Testis (tissue), 2 donors: ENCODE measurements at regions not wholly inside any gene's neighbourhood (a gene's known extent, or its start where the extent isn't known, plus 50 kb on each side); places are given as distances from the start of the nearest gene placed in this dataset.

Source experiments
- DNase-seq: peaks from one replicate; pipeline ENCODE4 v3.0.0-alpha.2; 2019
- H3K27ac ChIP-seq, 2 donors: fragments of 200-600 bp; sonication (generic); one replicate each; pipeline ENCODE4 v1.5.1; 2019
- H3K27me3 ChIP-seq: fragments of 200-600 bp; sonication (generic); one replicate; pipeline ENCODE4 v1.5.1; 2019
- H3K36me3 ChIP-seq: fragments of 200-600 bp; sonication (generic); one replicate; pipeline ENCODE4 v1.5.1; 2017; ENCODE audit warnings: low read depth; ENCODE audit errors: missing control alignments
- H3K4me1 ChIP-seq: fragments of 200-600 bp; sonication (generic); one replicate; pipeline ENCODE4 v1.5.1; 2019
- H3K4me3 ChIP-seq, 2 donors: fragments of 200-600 bp; sonication (generic); one replicate each; pipeline ENCODE4 v1.5.1; 2017 to 2019
- H3K9me3 ChIP-seq: fragments of 200-600 bp; sonication (generic); one replicate; pipeline ENCODE4 v1.5.1; 2017
- CTCF ChIP-seq, 3 experiments: fragments of 450-650 bp in 2 of 3; fragments of 200-600 bp in 1 of 3; sonication (generic) in 1 of 3; IDR thresholded peaks; one replicate each; pipeline ENCODE4 v1.5.1; 2016 to 2019; ENCODE audit warnings: antibody characterized with exemption in 3 of 3, mild to moderate bottlenecking in 2 of 3, moderate library complexity in 1 of 3
- POLR2A ChIP-seq: fragments of 450-650 bp; IDR thresholded peaks from one replicate; pipeline ENCODE4 v1.6.1; 2017; ENCODE audit warnings: antibody characterized with exemption, mild to moderate bottlenecking, moderate library complexity
- WGBS, 2 donors: methylation state at CpG; one replicate each; pipeline ENCODE4 v1.1.5; 2018; 5-methylcytosine and 5-hydroxymethylcytosine counted together
- intact Hi-C: fragments of 100-400 bp; cut with DNase I; formaldehyde crosslinking; loops from one replicate; pipeline ENCODE4 v1.15.1; 2023; ENCODE audit warnings: low total_unique reads
- small RNA-seq, 2 donors: library from RNA; depleted of rRNA; stranded (forward); fragments of <200 nt; gene quantifications; one replicate each; pipeline ENCODE3, GENCODE V24; 2016

- intact Hi-C loops, result no loop called here
Measured at GRCh38 chr22:27689664-27690063, 111.9 kb downstream of the MN1 start.

DNA sequence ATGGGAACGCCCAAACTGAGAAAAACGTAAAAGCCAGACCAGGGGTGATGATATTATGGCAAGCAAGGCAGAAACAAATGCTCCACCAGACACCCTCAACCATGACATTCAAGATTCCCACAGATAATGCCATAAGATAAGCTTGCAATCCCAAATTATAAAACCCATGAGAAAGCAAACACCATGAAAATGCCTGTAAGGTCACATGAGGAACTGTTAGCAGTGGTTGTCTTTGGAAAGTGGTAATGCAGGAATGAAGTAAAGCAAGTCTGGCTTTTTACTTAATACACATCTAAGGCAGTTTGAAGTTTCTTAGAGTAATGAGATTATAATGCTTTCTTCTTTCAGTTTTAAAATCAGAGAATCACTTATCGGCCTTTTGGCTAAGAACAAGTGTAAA lies 111.0 kb downstream of the MN1 start:
- Histone ChIP-seq H3K9me3 (no peaks in the 10 kb centered on the region), H3K4me1 (peaks cover 8% of the 10 kb centered on the region), H3K36me3 (no peaks in the 10 kb centered on the region), H3K27me3 (no peaks in the 10 kb centered on the region), H3K27ac (no peak overlapping the region), H3K4me3 (no peak overlapping the region)
- intact Hi-C loops, result no loop called here
- TF ChIP-seq CTCF (IDR thresholded peaks at IDR 0.05), result no peak
- no peak for DNase-seq
- WGBS, 2 donors, result 81 to 86% methylated on average over 3 of the region's 3 CpGs

More at GRCh38 chr22:27689664-27690063, 111.9 kb downstream of the MN1 start:
- no peak for DNase-seq
- no peak overlapping the region for H3K4me3 ChIP-seq
- H3K36me3 ChIP-seq, result no peaks in the 10 kb centered on the region
- H3K27me3 ChIP-seq, result no peaks in the 10 kb centered on the region
- H3K4me1 ChIP-seq, result peaks cover 8% of the 10 kb centered on the region
- no peak for TF ChIP-seq POLR2A
- TF ChIP-seq CTCF (IDR thresholded peaks at IDR 0.05), result no peak
- WGBS, 2 donors, result 94 to 95% methylated on average over 1 of the region's 1 CpG
- no peaks in the 10 kb centered on the region for H3K9me3 ChIP-seq
- no peak overlapping the region for H3K27ac ChIP-seq

- Histone ChIP-seq H3K9me3 (no peaks in the 10 kb centered on the region), H3K4me3 (no peak overlapping the region), H3K27ac (no peak overlapping the region), H3K4me1 (no peaks in the 10 kb centered on the region), H3K36me3 (no peaks in the 10 kb centered on the region), H3K27me3 (no peaks in the 10 kb centered on the region)
- intact Hi-C loops, result no loop called here
- 77 to 79% methylated on average over 4 of the region's 4 CpGs for WGBS, 2 donors
- DNase-seq, result no peak
- no peak for TF ChIP-seq CTCF (IDR thresholded peaks at IDR 0.05)
- TF ChIP-seq POLR2A, result no peak
Measured at GRCh38 chr22:27692243-27692642, 109.3 kb downstream of the MN1 start.

GRCh38 chr22:27695925-27696324 lies 105.6 kb downstream of the MN1 start:
- WGBS, 2 donors, result 31 to 44% methylated on average over 3 of the region's 3 CpGs
- Histone ChIP-seq H3K27me3 (no peaks in the 10 kb centered on the region), H3K9me3 (no peaks in the 10 kb centered on the region), H3K36me3 (no peaks in the 10 kb centered on the region), H3K4me1 (no peaks in the 10 kb centered on the region), H3K4me3 (no peak overlapping the region), H3K27ac (no peak overlapping the region)
- no peak for TF ChIP-seq CTCF (IDR thresholded peaks at IDR 0.05)
- no peak for TF ChIP-seq POLR2A
- intact Hi-C loops, result no loop called here
- DNase-seq, result no peak

GRCh38 chr22:27697888-27698287 lies 103.7 kb downstream of the MN1 start:
- DNase-seq, result no peak
- Histone ChIP-seq H3K4me3 (no peak overlapping the region), H3K36me3 (no peaks in the 10 kb centered on the region), H3K27ac (no peak overlapping the region), H3K27me3 (no peaks in the 10 kb centered on the region), H3K4me1 (no peaks in the 10 kb centered on the region), H3K9me3 (no peaks in the 10 kb centered on the region)
- 77 to 87% methylated on average over 6 to 8 of the region's 8 CpGs for WGBS, 2 donors
- intact Hi-C loops, result no loop called here
- TF ChIP-seq CTCF (IDR thresholded peaks at IDR 0.05), result no peak
- no peak for TF ChIP-seq POLR2A

Small RNAs in the stretch of these regions (small RNA-seq; reads per million reads assigned to genes)
- 0 reads per million in 2 donors for gene RNU6-1066P
